Activated CD4-positive, alpha-beta T cell treated with anti-CD3 and anti-CD28 coated beads, Interleukin-2, amount 50 U/mL, for 16 hours (primary cell): ENCODE measurements at regions not wholly inside any gene's neighbourhood (a gene's known extent, or its start where the extent isn't known, plus 50 kb on each side); places are given as distances from the start of the nearest gene placed in this dataset.

Experiments used
- DNase-seq: peaks from one replicate; pipeline ENCODE4 v3.0.0-alpha.2; 2020

DNA sequence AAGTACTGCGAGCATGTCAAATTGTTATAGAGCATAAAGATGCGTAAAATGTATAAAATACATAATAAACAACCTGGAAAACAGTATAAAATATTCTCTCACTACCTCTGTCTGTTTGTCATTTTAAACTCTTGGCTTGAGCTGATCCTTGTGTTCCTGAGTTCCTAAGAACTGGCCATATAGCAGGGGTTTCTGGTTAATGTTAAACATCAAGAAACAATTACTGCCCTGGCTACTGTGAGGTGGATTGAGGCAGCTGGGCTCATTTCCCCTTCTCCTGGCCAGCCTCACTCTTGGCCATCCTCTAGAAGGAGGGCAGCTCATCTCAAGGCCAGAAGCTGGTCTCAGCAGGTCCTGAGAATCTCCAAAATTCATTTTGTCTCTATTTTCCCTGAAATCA is 297.3 kb upstream of the USP24 start:
- DNase-seq, result no peak

DNA sequence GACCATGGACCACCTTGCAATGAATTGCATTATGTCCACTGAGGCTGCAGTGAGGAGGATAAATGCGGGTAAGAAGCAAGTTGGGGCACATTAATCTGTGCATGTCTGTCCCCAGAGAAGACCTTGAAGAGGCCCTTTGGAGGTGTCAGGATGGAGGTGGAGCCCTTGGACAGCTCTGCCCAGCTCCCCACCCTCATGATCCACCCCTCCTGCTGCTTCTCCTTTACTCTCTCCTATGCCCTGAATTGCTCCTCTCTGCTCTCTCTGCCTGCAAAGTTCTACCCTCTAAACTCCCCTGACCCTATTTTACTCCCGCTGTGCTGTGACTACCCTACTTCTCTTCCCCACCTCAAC is 292.4 kb upstream of the USP24 start:
- no peak for DNase-seq

DNA sequence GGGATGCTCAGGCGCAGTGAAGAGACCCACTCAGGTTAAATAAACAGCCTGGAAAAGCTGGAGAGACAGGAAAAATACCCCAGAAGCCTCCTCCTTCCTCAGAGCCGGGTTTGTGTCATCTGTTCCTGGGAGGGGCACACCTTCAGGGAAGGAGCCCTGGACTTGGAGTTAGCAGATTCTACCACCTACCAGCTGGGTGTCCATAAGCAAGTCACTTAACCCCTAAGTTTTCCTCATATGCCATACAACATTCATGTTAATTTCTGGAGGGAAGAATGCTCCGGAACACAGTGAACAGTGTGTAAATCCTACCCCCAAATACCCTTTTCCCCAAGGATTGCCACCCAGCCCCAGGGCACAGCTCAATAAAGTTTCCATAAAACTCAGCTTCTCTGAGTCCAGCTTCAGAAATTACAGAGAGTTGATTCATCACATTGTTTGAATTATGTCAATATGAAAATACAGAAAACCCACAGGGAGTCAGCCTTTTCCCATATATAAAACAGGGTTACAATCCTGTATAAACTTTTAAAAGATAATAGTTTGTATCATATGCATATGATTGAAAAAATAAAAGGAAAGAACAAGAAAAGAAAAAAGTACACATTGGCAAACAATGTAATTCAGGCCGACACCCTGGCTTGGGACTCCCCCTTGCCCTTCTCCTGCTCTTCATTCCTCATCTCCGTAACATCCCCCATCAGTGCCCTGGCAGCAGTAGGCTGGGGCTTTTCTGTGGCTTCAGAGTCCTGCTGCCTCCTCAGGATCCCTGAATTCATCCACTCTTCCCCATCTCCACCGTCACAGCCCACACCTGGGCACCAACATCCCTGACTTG is 291.8 kb upstream of the USP24 start:
- DNase-seq, result no peak

DNA sequence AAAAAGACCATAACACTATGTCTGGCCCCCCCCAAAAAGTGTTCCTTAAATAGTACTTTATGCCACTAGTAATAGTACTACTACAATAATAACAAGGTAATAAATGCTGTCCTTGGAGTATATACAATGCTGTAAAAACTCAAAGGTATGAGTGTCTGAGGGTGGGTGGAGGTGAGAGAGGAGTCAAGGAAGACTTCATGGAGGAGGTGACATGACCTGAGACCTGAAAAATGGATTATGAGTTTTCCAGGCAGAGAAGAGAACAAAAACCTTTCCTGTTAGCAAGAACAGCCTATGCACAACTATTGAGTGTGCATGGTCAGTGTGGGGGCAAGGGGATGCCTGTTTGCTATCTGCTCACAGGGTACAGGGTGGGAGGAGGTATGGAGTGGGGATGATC is 290.2 kb upstream of the USP24 start:
- DNase-seq, result no peak

DNA sequence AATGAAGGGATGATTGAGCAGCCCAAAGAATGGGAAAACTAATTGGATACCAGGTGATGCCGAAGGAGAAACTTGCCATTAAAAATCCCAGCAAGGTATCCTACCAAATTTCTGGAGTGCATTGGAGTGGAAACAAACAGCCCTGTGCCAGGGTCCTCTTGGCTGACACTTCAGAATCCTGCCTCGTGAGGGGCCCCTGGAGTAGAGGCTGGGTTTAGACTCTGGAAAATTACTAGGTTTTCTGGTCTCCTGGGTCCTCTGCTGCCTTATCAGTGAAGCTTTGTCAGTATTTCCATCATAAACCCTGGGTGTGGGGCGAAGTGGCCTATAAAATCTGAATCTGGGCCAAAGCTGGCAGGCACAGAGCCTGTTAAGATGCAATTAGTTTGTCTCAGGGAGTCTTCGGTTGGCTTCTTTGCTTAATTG is 289.2 kb upstream of the USP24 start:
- DNase-seq, result no peak

DNA sequence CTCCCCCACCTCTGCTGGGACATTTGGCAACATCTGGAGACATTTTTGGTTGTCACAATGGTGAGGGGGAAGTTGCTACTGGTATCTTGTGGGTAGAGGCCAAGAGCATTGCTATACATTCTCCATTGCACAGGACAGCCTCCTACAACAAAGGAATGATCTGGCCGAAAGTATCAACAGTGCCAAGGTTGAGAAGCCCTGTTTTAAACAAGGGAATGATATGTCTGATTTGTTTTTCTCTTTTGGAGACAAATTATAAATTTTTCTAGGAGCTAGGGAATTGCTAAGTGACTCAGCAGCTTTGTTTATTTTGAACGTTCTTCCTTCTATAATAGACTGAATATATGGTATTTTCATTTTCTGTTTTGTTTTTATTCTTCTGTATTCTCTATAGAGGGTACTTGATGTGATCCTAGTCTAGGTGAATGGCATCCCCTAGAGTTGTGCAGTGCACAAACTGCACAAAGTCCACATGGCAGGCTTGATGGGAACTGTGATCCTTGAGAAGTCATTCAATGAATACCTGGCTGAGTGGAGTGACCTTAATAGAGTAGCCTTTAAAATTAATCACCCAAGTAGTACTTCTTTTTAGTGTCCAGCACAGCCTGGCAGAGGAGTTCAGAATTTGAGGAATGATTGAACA is 288.6 kb upstream of the USP24 start:
- no peak for DNase-seq

DNA sequence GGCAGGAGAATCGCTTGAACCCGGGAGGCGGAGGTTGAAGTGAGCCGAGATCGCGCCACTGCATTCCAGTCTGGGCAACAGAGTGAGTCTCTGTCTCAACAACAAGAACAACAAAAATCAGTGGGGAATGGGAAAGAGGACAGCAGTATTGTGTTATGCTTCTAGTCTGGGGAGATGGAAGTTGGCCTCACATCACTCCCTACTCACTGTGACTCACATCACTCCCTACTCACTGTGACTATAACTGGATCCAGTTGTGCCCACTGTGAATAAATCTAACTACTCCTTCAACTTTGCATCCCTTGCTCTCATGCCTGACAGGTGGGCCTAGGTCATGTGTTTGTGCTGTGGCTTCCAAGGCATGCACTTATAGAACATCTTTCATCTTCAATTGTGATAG is 285.4 kb upstream of the USP24 start:
- DNase-seq, result no peak

DNA sequence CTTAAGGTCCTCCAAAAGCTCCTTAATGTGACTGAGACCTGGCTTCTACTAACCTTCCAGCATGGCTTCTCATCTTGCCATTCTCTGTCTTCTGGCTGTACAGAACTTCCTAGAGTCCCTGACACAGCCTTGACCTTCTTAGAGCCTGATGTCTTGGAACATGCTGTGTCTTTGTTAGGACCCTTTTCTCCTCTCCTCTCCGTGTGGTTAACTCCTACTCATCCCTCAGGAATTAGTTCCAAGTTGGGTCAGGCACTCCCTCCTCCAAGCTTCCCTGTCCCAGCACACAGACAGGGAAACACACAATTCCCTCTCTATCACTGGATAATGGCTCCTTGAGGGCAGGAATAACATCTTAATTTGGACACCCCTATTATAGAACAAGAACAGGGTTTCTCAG is 275.4 kb upstream of the USP24 start:
- DNase-seq, result no peak

DNA sequence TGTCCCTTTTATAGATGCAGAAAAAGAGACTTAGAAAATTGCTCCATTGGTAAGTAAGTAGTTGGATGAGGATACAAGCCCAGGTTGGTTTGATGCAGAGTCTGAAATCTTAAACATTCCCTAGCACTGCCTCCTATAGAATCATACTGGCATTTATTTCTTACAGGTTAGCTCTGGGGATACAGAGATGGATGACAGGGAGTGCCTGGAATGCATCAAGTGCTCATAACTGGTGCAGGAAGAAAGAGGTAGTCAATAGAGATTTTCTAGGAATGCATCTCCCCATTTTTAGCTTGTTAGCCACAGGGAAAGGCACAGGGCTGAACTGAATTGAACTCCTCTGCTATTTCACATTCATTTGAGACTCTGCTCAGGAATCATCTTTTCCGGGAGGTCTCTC is 269.0 kb upstream of the USP24 start:
- no peak for DNase-seq

DNA sequence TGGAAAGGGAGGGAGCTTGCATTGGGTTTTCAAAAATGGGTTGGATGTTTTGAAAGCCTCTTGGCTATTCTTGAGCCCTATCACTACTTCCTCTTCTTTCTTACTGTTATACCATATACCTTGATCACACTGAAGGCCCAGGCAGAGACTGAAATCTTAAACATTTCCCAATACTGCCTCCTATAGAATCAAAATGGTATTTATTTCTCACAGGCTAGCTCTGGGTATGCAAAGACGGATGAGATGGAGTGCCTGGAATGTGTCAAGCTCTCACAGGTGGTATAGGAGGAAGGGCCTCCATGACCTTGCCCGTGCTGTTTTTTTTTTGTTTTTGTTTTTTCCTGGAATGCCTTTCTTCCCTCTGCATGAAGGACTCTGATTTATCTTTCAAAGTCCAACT is 268.4 kb upstream of the USP24 start:
- DNase-seq, result no peak

DNA sequence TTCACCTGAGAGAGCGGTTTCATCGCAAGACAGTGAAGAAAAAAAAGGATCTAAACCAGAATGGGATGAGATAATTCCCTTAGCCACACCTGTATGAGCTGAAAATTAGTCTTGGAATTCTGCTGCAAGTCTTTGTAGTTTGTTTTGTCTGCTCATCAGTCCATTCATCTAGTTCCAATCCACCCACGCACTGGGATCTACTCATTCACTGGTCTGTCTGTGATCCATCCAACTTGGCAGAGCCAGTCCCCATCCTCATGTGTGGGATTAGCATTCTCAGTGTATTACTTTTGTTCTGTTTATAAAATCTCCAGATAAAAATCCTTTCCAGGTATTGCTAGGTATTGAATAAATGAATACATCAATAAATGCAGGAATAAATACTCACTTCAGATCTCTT is 266.5 kb upstream of the USP24 start:
- no peak for DNase-seq

DNA sequence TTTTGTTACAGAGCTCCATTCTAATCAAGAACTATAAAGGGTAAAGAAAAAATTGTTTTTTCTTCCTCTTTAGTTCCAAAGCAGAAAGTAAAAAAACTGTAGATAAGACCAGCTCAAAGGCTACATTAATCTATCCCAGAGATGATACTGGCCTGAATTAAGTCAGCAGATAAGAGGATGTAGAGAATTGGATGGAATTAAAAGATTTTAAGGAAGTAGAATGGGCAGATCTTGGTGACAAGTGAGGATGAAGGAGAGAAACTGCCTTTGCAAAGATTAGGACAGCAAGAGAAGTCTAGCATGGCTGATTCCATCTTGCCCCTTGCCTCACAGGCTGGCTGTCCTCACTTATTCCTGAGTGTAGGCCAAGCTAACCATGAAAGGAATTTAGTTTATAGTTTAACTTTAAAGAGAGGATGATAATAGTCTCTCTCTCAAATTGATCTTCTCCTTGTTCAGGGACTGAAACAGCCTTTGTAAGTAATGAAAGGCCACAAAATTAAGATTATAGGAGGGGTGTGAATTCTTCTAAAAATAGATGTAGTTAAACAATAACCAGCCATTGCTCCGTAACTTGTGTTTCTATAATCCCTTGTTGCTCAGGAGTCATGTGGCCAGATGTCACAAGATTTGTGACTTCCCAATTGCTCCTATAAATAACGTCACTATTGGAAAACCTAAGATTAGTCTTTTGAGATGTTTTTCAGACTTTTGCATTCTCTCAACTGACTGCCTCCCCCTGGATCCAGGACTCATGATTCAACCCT is 265.0 kb upstream of the USP24 start:
- no peak for DNase-seq

DNA sequence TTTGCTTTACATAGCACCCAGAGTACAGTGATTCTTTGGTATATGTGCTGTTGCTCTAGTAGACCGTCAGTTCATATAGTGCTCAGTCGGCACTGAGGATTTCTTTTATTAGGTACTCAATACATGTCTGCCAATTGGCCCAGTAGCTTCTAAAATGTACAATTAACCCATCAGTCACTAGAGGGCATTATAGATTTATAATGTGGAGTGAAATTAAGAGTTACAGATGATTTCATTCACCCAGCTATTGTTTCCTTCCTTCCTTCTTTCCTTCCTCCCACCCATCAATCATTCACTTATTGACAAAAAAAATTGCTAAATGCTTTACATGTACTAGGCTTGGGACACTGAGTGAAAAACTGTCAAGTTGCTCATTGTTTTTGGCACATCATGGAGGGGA is 263.6 kb upstream of the USP24 start:
- DNase-seq, result no peak

DNA sequence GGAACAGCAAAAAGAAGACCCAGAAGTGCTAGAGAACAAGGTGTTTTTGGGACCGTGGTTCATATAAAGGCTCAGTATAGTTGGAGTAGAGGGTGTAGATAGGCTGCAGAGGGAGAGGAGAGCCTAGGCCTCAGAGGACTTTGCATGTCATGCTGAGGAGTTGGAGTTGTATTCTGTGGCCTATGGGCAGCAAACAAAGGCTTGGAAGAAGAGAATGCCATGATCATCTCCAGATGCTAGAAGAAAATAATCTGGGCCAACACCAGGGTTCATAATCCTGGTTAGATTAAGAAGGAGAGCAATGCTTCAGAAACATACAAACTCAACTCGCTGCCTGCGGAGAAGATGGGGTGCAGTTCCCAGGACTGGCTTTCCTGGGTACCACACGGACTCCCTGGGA is 262.8 kb upstream of the USP24 start:
- no peak for DNase-seq

DNA sequence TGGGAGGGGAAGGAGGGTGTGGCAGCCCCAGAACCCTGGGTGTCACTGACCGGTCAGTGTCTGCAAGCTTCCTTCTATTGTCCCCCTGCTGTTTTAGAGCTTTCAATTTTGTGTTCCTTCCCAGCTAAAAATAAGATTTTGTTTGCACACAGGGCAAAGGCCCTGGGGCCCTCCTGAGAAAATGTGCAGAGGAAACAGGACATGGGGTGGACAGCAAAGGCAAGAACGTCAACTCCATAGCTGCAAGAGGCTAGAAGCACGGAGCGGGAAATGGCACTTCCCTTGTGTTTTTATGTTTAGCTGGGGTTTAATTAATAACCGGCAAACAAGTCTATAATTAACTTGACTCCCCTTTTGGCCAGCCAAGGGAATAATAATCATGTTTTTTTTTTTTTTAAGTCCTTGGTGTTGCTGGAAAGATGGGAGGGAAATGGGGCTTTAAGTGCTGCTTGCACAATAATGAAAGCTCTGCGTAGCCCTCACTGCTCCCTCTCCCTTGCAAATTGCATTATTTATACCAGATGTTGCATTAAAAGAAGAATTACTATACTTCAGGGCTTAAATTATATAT is 261.4 kb upstream of the USP24 start:
- no peak for DNase-seq

DNA sequence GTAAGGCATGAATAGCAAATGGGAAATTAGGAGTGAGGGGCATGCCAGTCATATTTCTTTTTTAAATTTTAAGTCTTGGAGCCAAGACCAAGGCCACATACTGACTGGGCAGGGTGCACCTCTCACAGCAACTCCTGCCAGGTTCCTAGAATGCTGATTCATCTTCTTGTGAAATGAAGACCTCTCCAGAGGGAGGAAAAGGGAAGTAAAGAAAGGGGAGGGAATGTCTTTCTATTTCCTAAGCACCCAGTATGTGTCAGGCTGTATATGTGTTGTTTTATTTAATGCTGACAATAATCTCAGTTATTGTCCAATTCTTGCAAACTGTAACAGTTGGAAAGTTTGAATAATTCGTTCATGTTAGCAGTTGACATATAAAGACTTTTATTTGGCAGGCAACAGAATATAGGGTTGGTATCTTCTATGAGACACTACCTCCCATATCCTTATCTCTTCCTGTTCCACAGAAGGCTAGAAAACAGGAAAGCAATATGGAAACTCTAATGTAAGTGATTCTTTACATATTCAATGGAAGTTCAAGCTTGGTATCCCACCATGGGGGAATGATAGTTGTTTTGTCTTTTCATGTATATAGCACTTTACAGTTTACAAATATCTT is 259.1 kb upstream of the USP24 start:
- no peak for DNase-seq

DNA sequence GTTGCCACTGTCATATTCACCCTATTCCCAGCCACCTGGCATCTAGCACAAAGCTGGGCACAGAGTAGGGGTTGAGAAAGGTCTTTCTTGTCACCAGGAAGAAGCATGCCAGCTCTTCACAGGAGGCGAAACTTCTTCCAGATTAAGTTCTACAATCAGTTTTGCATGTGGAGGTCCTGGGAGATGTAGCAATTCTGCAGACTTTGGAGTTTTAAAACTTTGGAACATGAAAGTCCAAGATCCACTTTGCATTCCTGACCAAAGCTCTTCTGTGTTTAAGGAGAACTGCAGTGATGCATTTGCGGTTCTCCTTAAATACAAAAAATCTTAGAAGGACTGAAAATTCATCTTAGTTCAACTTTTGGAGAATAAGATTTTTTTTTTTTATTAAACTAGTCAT is 258.5 kb upstream of the USP24 start:
- DNase-seq, result no peak

DNA sequence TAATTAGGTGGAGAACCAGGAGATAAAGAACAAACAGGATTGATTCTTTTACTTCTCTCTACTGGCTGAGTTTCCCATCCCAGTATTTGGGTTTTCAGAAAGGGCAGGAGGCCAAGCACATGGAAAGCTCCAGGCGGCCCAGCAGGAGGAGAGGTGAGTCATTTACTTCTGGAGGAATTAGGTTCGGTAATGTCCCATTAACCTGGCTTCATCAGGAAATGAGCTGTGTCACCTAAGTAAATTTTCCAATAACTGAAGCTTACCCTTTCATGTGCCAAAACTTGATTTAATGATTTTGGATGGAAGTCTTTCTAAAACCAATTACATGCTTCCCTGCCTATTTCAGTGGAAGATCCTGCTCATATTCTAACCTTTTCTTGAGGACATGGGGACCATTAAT is 257.6 kb upstream of the USP24 start:
- no peak for DNase-seq

DNA sequence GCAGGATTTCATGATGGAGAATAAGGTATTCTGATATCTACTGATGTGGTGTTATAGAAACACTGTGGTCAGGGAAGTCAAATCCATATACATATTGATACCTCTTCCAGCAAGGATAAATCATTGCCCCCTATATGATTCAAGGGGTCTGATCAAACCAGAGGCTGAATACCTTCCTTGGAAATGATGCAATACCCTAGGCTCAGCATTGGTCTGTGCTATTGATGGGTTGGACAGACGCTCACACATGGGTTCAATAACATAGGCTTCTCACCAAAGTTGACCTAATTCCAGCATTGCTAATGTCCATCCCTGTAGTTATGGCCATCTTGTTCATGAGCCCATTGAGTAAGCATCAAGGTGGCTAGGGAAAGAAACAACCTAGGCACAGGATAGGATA is 257.0 kb upstream of the USP24 start:
- no peak for DNase-seq

DNA sequence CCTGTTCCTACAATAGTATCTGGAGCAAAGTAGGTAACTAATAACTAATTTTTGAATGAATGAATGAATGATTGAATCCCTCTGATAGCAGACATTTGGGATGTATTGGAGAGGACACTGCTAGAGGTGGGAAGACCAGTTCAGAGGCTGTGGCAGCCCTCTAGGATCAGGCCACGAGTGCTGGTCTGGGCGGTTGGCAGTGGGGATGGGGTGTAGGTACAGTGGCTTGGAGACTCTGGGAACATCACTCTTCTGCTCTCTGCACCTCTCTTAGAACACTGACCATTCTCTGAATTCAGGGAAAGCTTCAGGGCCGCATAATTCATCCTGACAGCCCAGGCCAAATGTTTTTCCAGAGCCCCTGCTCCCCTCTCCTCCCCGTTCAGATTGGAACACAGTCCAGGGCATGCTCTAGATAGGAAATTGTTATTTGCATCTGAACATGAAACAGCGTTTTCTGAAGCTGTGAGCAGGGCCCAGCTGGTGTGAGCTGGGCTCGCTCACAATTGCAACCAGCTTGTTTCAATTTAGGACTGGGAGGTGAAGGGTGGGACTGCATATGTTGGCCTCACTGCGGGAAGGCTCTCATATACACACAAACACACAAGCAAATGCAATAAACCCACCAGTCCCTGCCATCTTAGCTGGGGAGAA is 253.1 kb upstream of the USP24 start:
- DNase-seq, result no peak

DNA sequence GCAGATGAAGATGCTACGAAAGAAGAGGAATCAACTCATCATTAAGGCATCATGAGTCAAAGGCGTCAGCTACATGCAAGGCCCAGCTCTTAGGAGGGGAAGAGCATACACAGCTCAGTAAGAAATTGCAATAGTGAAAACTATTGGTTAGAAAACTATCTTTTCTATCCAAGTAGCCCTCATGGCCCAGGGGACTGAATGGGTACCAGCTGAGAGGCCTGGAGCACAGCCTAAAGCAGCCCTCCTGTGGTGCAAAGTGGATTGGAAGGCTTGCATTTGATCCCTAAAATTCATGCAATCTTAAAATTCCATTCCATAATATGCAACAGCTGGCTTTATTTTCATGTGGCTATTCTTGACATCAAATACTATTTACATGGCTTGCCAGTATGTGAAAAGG is 251.8 kb upstream of the USP24 start:
- no peak for DNase-seq

DNA sequence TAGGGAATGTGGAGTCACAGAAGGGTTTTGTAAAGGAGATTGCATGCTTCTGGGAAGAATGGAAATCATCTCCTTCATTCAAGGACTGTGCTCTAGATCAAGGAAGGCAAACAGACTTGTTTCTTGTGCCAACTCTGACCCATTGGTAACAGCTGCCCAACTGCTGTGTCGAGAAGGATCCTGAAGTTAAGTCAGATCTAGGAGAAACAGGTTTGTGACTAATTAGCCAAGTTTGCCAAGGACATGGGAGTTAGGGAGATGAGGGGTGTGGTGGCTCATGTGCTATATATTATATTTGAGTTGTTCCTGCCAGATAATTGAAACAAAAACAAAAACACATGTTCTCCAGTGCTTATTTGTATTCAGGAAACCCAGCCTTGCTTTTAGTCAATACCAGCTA is 251.2 kb upstream of the USP24 start:
- DNase-seq, result no peak

DNA sequence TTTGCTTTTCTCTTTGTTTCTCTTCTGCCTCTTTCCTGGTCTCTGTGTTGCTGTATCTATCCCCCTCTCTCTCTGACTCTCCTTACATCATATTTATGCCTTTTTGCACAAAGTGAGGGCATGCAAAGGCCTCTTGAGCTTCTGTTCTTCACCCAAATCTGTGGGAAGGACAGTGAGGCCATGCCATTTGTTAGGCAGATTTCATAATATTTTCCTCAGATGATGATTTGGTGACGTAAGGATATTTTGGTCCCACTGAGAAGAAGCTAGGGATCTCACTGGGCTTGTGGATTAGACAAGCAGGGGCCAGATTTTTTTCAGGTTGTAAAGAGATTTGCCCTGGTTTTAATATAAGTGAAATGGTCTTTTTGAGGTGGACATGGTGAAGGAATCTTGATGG is 249.4 kb upstream of the USP24 start:
- no peak for DNase-seq
